SU-DHL-6 (cell line): ENCODE measurements at regions not wholly inside any gene's neighbourhood (a gene's known extent, or its start where the extent isn't known, plus 50 kb on each side); places are given as distances from the start of the nearest gene placed in this dataset.

Experiments used
- CTCF ChIP-seq: fragments of 200-600 bp; sonication (generic); IDR thresholded peaks from one replicate; pipeline ENCODE4 v1.5.1; 2017; ENCODE audit warnings: antibody characterized with exemption, mild to moderate bottlenecking, low read length, moderate library complexity; ENCODE audit not compliant: insufficient read depth, poor library complexity, severe bottlenecking
- EZH2phosphoT487 ChIP-seq: fragments of 200-600 bp; sonication (generic), shearing (Covaris generic); conservative IDR thresholded peaks from 2 replicates; pipeline ENCODE4 v1.6.1; 2018; ENCODE audit warnings: mild to moderate bottlenecking, antibody characterized with exemption, low read length, moderate library complexity, mixed read lengths

- no peak for TF ChIP-seq CTCF
- no peak for TF ChIP-seq EZH2phosphoT487
Measured at GRCh38 chr1:62918700-62919099, 134.8 kb downstream of the ATG4C start.
